Trophoblast cell (in vitro differentiated cells and primary cell): ENCODE measurements at regions not wholly inside any gene's neighbourhood (a gene's known extent, or its start where the extent isn't known, plus 50 kb on each side); places are given as distances from the start of the nearest gene placed in this dataset.

Experiments
- DNase-seq, 2 donors: peaks; one replicate each; pipeline ENCODE4 v3.0.0-alpha.2; 2016
- H2AFZ ChIP-seq: 2 replicates; pipeline ENCODE4 v1.6.1; 2013; ENCODE audit warnings: low read length, moderate library complexity, mild to moderate bottlenecking; ENCODE audit not compliant: insufficient read depth, poor library complexity
- H2AK5ac ChIP-seq: 2 replicates; pipeline ENCODE4 v1.6.1; 2013; ENCODE audit warnings: mild to moderate bottlenecking, low read length
- H2BK120ac ChIP-seq: 2 replicates; pipeline ENCODE4 v1.6.1; 2013; ENCODE audit warnings: low read length, mild to moderate bottlenecking, moderate library complexity; ENCODE audit not compliant: insufficient read depth, poor library complexity
- H2BK12ac ChIP-seq: 2 replicates; pipeline ENCODE4 v1.6.1; 2013; ENCODE audit warnings: mild to moderate bottlenecking, low read length, moderate library complexity
- H2BK5ac ChIP-seq: 2 replicates; pipeline ENCODE4 v1.6.1; 2013; ENCODE audit warnings: low read length, low read depth, moderate library complexity, mild to moderate bottlenecking; ENCODE audit not compliant: poor library complexity
- H3K14ac ChIP-seq: 2 replicates; pipeline ENCODE4 v1.6.1; 2013; ENCODE audit warnings: mild to moderate bottlenecking, low read length
- H3K18ac ChIP-seq: 2 replicates; pipeline ENCODE4 v1.6.1; 2013; ENCODE audit warnings: mild to moderate bottlenecking, low read length
- H3K23ac ChIP-seq: 2 replicates; pipeline ENCODE4 v1.6.1; 2013; ENCODE audit warnings: low read length
- H3K27ac ChIP-seq: 2 replicates; pipeline ENCODE4 v1.5.1; 2013; ENCODE audit warnings: low read depth, mild to moderate bottlenecking, inconsistent platforms, low read length, moderate library complexity
- H3K27me3 ChIP-seq: 2 replicates; pipeline ENCODE4 v1.6.1; 2013; ENCODE audit warnings: inconsistent platforms, mild to moderate bottlenecking, low read length, moderate library complexity; ENCODE audit not compliant: insufficient read depth
- H3K36me3 ChIP-seq, 2 experiments: 1 replicate in 1 of 2; 2 replicates in 1 of 2; pipeline ENCODE4 v1.6.1; 2013; ENCODE audit warnings: low read length in 2 of 2, mild to moderate bottlenecking in 2 of 2, moderate library complexity in 1 of 2; ENCODE audit not compliant: insufficient read depth in 2 of 2, control insufficient read depth in 1 of 2
- H3K4ac ChIP-seq: 2 replicates; pipeline ENCODE4 v1.6.1; 2013; ENCODE audit warnings: low read depth, mild to moderate bottlenecking, low read length, moderate library complexity
- H3K4me1 ChIP-seq, 2 experiments: 1 replicate in 1 of 2; 2 replicates in 1 of 2; pipeline ENCODE4 v1.6.1; 2013; ENCODE audit warnings: low read length in 2 of 2, mild to moderate bottlenecking in 2 of 2, moderate library complexity in 1 of 2; ENCODE audit not compliant: insufficient read depth in 2 of 2, control insufficient read depth in 1 of 2
- H3K4me2 ChIP-seq: 2 replicates; pipeline ENCODE4 v1.6.1; 2013; ENCODE audit warnings: inconsistent platforms, mild to moderate bottlenecking, low read length, moderate library complexity
- H3K4me3 ChIP-seq: 2 replicates; pipeline ENCODE4 v1.5.1; 2013; ENCODE audit warnings: mild to moderate bottlenecking, low read depth, low read length, inconsistent platforms
- H3K79me1 ChIP-seq: one replicate; pipeline ENCODE4 v1.6.1; 2013; ENCODE audit warnings: low read length
- H3K79me2 ChIP-seq: 2 replicates; pipeline ENCODE4 v1.6.1; 2013; ENCODE audit warnings: low read length, mild to moderate bottlenecking; ENCODE audit not compliant: control insufficient read depth, insufficient read depth, poor library complexity
- H3K9ac ChIP-seq: 2 replicates; pipeline ENCODE4 v1.6.1; 2013; ENCODE audit warnings: mild to moderate bottlenecking, low read length
- H3K9me3 ChIP-seq: 2 replicates; pipeline ENCODE4 v1.6.1; 2013; ENCODE audit warnings: low read depth, mild to moderate bottlenecking, control low read depth, inconsistent platforms, low read length; ENCODE audit not compliant: insufficient read depth
- H4K12ac ChIP-seq: 2 replicates; pipeline ENCODE4 v1.6.1; 2013; ENCODE audit warnings: low read depth, mild to moderate bottlenecking, low read length, moderate library complexity
- H4K8ac ChIP-seq: 2 replicates; pipeline ENCODE4 v1.6.1; 2013; ENCODE audit warnings: low read depth, mild to moderate bottlenecking, low read length, moderate library complexity
- H4K91ac ChIP-seq: one replicate; pipeline ENCODE4 v1.6.1; 2013; ENCODE audit warnings: low read depth, mild to moderate bottlenecking, low read length, moderate library complexity
- WGBS: extraction: QIAGEN DNeasy Blood & Tissue Kit; methylation state at CpG from one replicate; pipeline ENCODE4 v1.1.7; 2013; ENCODE audit warnings: missing lambda C conversion rate; ENCODE audit not compliant: insufficient read length, insufficient coverage; ENCODE audit errors: extremely low coverage; 5-methylcytosine and 5-hydroxymethylcytosine counted together

GRCh38 chr21:18168108-18168507 is 76.5 kb upstream of the CHODL start:
- no peak overlapping the region for H3K4ac ChIP-seq
- WGBS, result no CpG with 5 or more reads among the region's 3 CpGs
- no peak overlapping the region for H3K18ac ChIP-seq
- H4K91ac ChIP-seq, result no peak overlapping the region
- no peaks in the 10 kb centered on the region for H3K4me1 ChIP-seq
- H3K27ac ChIP-seq, result no peak overlapping the region
- H2BK120ac ChIP-seq, result no peak overlapping the region
- H3K79me1 ChIP-seq, result no peaks in the 10 kb centered on the region
- no peak for DNase-seq
- no peak overlapping the region for H2BK12ac ChIP-seq
- no peak overlapping the region for H3K4me2 ChIP-seq
- no peaks in the 10 kb centered on the region for H3K27me3 ChIP-seq
- no peaks in the 10 kb centered on the region for H3K36me3 ChIP-seq
- no peak overlapping the region for H4K8ac ChIP-seq
- H3K9me3 ChIP-seq, result no peaks in the 10 kb centered on the region
- H3K14ac ChIP-seq, result no peak overlapping the region
- H2BK5ac ChIP-seq, result no peak overlapping the region
- no peak overlapping the region for H3K4me3 ChIP-seq
- H2AFZ ChIP-seq, result no peak overlapping the region
- H3K79me2 ChIP-seq, result no peaks in the 10 kb centered on the region
- H3K23ac ChIP-seq, result no peak overlapping the region
- H4K12ac ChIP-seq, result no peak overlapping the region
- no peak overlapping the region for H2AK5ac ChIP-seq
- H3K9ac ChIP-seq, result no peak overlapping the region

DNA sequence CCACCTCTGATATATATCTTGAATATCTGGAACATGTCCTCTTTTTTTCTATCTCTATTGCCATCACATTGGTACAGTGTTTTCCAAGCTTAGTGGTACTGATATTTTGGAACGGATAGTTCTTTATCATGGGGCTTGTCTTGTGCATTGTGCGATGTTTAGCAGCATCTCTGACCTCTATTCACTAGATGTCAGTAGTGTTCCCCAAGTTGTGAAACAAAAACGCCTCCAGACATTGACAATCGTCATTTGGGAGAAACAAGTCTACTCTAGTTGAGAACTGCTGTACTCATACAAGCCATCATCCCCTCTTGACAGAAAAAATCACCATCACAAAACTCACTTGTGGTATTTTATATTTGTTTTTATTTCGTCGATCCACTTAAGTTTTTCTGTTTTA is 79.7 kb upstream of the CHODL start:
- H2BK12ac ChIP-seq, result no peak overlapping the region
- WGBS, result no CpG with 5 or more reads among the region's 6 CpGs

DNA sequence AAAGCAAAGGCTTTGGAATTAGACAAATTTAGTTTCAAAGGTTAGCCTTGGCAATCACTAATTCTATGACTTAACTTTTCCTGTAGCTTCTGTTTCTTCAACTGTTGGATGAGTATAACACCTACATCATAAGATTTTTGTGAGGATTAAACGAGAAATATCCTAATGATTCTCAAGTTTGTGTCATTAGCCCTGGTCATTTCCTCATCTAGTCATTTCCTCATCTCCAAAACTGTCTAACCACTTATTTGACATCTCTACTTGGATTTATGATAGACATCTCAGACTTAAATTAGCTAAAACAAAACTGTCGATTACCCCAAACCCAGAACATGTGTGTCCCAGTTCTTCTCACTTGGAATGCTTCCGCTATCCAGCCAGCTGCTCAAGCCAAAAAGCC is 80.2 kb upstream of the CHODL start:
- no peak overlapping the region for H3K27ac ChIP-seq
- H4K12ac ChIP-seq, result no peak overlapping the region
- H2BK12ac ChIP-seq, result no peak overlapping the region
- H3K14ac ChIP-seq, result no peak overlapping the region
- H3K4me2 ChIP-seq, result no peak overlapping the region
- H3K9me3 ChIP-seq, result no peaks in the 10 kb centered on the region
- no peak overlapping the region for H3K4me3 ChIP-seq
- no peaks in the 10 kb centered on the region for H3K27me3 ChIP-seq
- no peaks in the 10 kb centered on the region for H3K36me3 ChIP-seq
- H3K9ac ChIP-seq, result no peak overlapping the region
- no peak overlapping the region for H2AK5ac ChIP-seq
- no peak overlapping the region for H2BK5ac ChIP-seq
- H3K4me1 ChIP-seq, result no peaks in the 10 kb centered on the region
- H2AFZ ChIP-seq, result no peak overlapping the region
- no peak for DNase-seq
- H3K23ac ChIP-seq, result no peak overlapping the region
- H3K4ac ChIP-seq, result no peak overlapping the region
- no peak overlapping the region for H3K18ac ChIP-seq
- H4K91ac ChIP-seq, result no peak overlapping the region
- no CpG with 5 or more reads among the region's 3 CpGs for WGBS
- H3K79me2 ChIP-seq, result no peaks in the 10 kb centered on the region
- H2BK120ac ChIP-seq, result no peak overlapping the region
- H3K79me1 ChIP-seq, result no peaks in the 10 kb centered on the region
- H4K8ac ChIP-seq, result no peak overlapping the region

More for the DNA sequence above, 79.7 kb upstream of the CHODL start:
- no peak overlapping the region for H3K27ac ChIP-seq
- H3K4ac ChIP-seq, result no peak overlapping the region
- no peak overlapping the region for H3K9ac ChIP-seq
- H3K4me1 ChIP-seq, result no peaks in the 10 kb centered on the region
- H2AFZ ChIP-seq, result no peak overlapping the region
- no peaks in the 10 kb centered on the region for H3K79me2 ChIP-seq
- H3K23ac ChIP-seq, result no peak overlapping the region
- H3K14ac ChIP-seq, result no peak overlapping the region
- no peak overlapping the region for H4K8ac ChIP-seq
- DNase-seq, result no peak
- H3K9me3 ChIP-seq, result no peaks in the 10 kb centered on the region
- no peak overlapping the region for H3K4me3 ChIP-seq
- no peak overlapping the region for H3K18ac ChIP-seq
- no peak overlapping the region for H4K12ac ChIP-seq
- H2BK120ac ChIP-seq, result no peak overlapping the region
- no peaks in the 10 kb centered on the region for H3K79me1 ChIP-seq
- H4K91ac ChIP-seq, result no peak overlapping the region
- H2AK5ac ChIP-seq, result no peak overlapping the region
- H3K36me3 ChIP-seq, result no peaks in the 10 kb centered on the region
- H2BK5ac ChIP-seq, result no peak overlapping the region
- no peaks in the 10 kb centered on the region for H3K27me3 ChIP-seq
- H3K4me2 ChIP-seq, result no peak overlapping the region

- Histone ChIP-seq H2BK12ac (no peak overlapping the region), H3K14ac (no peak overlapping the region), H4K91ac (no peak overlapping the region), H3K27ac (no peak overlapping the region), H2AK5ac (no peak overlapping the region), H4K12ac (no peak overlapping the region), H3K79me1 (no peaks in the 10 kb centered on the region), H3K79me2 (no peaks in the 10 kb centered on the region), H3K4me3 (no peak overlapping the region), H3K4me1 (no peaks in the 10 kb centered on the region), H3K27me3 (no peaks in the 10 kb centered on the region), H3K18ac (no peak overlapping the region), H3K9ac (no peak overlapping the region), H2BK5ac (no peak overlapping the region), H3K4ac (no peak overlapping the region), H2AFZ (no peak overlapping the region), H4K8ac (no peak overlapping the region), H3K23ac (no peak overlapping the region), H3K4me2 (no peak overlapping the region), H3K36me3 (no peaks in the 10 kb centered on the region), H3K9me3 (no peaks in the 10 kb centered on the region), H2BK120ac (no peak overlapping the region)
- DNase-seq, result no peak
Observed at GRCh38 chr21:18163956-18164355, 80.7 kb upstream of the CHODL start.
